Peyer's patch (tissue), 4 donors: ENCODE measurements at regions not wholly inside any gene's neighbourhood (a gene's known extent, or its start where the extent isn't known, plus 50 kb on each side); places are given as distances from the start of the nearest gene placed in this dataset.

Source experiments
- DNase-seq, 3 donors: peaks; one replicate each; pipeline ENCODE4 v3.0.0-alpha.2; 2017 to 2019
- H3K27ac ChIP-seq, 4 donors: fragments of 200-600 bp; sonication (generic); one replicate each; pipeline ENCODE4 v1.5.1; 2016 to 2019
- H3K27me3 ChIP-seq, 2 donors: fragments of 200-600 bp; sonication (generic); one replicate each; pipeline ENCODE4 v1.5.1; 2019
- H3K36me3 ChIP-seq, 3 donors: fragments of 200-600 bp; sonication (generic); one replicate each; pipeline ENCODE4 v1.5.1; 2016 to 2019
- H3K4me1 ChIP-seq, 4 donors: fragments of 200-600 bp; sonication (generic); one replicate each; pipeline ENCODE4 v1.5.1; 2016 to 2019
- H3K4me3 ChIP-seq, 4 donors: fragments of 200-600 bp; sonication (generic); 1 replicate in 3 of 4; 2 replicates in 1 of 4; pipeline ENCODE4 v1.5.1; 2016 to 2019; ENCODE audit warnings: mild to moderate bottlenecking in 1 of 4
- H3K9me3 ChIP-seq, 4 donors: fragments of 200-600 bp; sonication (generic); one replicate each; pipeline ENCODE4 v1.5.1; 2016 to 2019; ENCODE audit warnings: mild to moderate bottlenecking in 1 of 4
- CTCF ChIP-seq, 6 experiments: fragments of 450-650 bp in 4 of 6; fragments of 200-600 bp in 2 of 6; sonication (generic) in 1 of 6; IDR thresholded peaks; one replicate each; pipeline ENCODE4 v1.5.1; 2017 to 2019; ENCODE audit warnings: antibody characterized with exemption in 6 of 6, mild to moderate bottlenecking in 3 of 6, moderate library complexity in 1 of 6
- POLR2A ChIP-seq, 2 donors: fragments of 450-650 bp; IDR thresholded peaks; one replicate each; pipeline ENCODE4 v1.5.1; 2017; ENCODE audit warnings: antibody characterized with exemption in 2 of 2, mild to moderate bottlenecking in 2 of 2, moderate library complexity in 2 of 2

- no peaks in the 10 kb centered on the region for H3K27me3 ChIP-seq
- H3K36me3 ChIP-seq = no peaks in the 10 kb centered on the region
- no peak overlapping the region for H3K27ac ChIP-seq
- no peak for DNase-seq
- H3K4me1 ChIP-seq = no peaks in the 10 kb centered on the region
- H3K4me3 ChIP-seq = no peak overlapping the region
- no peaks in the 10 kb centered on the region for H3K9me3 ChIP-seq
- no peak for TF ChIP-seq POLR2A (IDR thresholded peaks at IDR 0.05)
- no peak for TF ChIP-seq CTCF (IDR thresholded peaks at IDR 0.05)
Measured at GRCh38 chr12:91483471-91483985, 300.9 kb upstream of the DCN start.

GRCh38 chr12:91482231-91482630 is 299.6 kb upstream of the DCN start:
- no peaks in the 10 kb centered on the region for H3K27me3 ChIP-seq
- DNase-seq = no peak
- no peak for TF ChIP-seq CTCF (IDR thresholded peaks at IDR 0.05)
- no peak for TF ChIP-seq POLR2A (IDR thresholded peaks at IDR 0.05)
- H3K9me3 ChIP-seq = no peaks in the 10 kb centered on the region
- H3K4me1 ChIP-seq = no peaks in the 10 kb centered on the region
- H3K36me3 ChIP-seq = no peaks in the 10 kb centered on the region
- no peak overlapping the region for H3K27ac ChIP-seq
- no peak overlapping the region for H3K4me3 ChIP-seq

- H3K36me3 ChIP-seq = no peaks in the 10 kb centered on the region
- DNase-seq = no peak
- H3K4me3 ChIP-seq = no peak overlapping the region
- no peak overlapping the region for H3K27ac ChIP-seq
- TF ChIP-seq CTCF (IDR thresholded peaks at IDR 0.05) (no peak), POLR2A (IDR thresholded peaks at IDR 0.05) (no peak)
- H3K9me3 ChIP-seq = no peaks in the 10 kb centered on the region
- no peaks in the 10 kb centered on the region for H3K4me1 ChIP-seq
- no peaks in the 10 kb centered on the region for H3K27me3 ChIP-seq
Measured at GRCh38 chr12:91478500-91478899, 295.9 kb upstream of the DCN start.

- TF ChIP-seq POLR2A (IDR thresholded peaks at IDR 0.05) (no peak), CTCF (IDR thresholded peaks at IDR 0.05) (no peak)
- H3K4me1 ChIP-seq = no peaks in the 10 kb centered on the region
- DNase-seq = no peak
- no peaks in the 10 kb centered on the region for H3K27me3 ChIP-seq
- no peaks in the 10 kb centered on the region for H3K9me3 ChIP-seq
- no peak overlapping the region for H3K4me3 ChIP-seq
- H3K36me3 ChIP-seq = no peaks in the 10 kb centered on the region
- no peak overlapping the region for H3K27ac ChIP-seq
Measured at GRCh38 chr12:91467686-91468085, 285.1 kb upstream of the DCN start.

- Histone ChIP-seq H3K27me3 (no peaks in the 10 kb centered on the region), H3K4me1 (no peaks in the 10 kb centered on the region), H3K27ac (no peak overlapping the region), H3K4me3 (no peak overlapping the region), H3K9me3 (no peaks in the 10 kb centered on the region), H3K36me3 (no peaks in the 10 kb centered on the region)
- DNase-seq = no peak
- TF ChIP-seq POLR2A (IDR thresholded peaks at IDR 0.05) (no peak), CTCF (IDR thresholded peaks at IDR 0.05) (no peak)
Measured at GRCh38 chr12:91461061-91461460, 278.4 kb upstream of the DCN start.

GRCh38 chr12:91460469-91460868 is 277.9 kb upstream of the DCN start:
- Histone ChIP-seq H3K4me3 (no peak overlapping the region), H3K27ac (no peak overlapping the region), H3K36me3 (no peaks in the 10 kb centered on the region), H3K9me3 (no peaks in the 10 kb centered on the region), H3K4me1 (no peaks in the 10 kb centered on the region), H3K27me3 (no peaks in the 10 kb centered on the region)
- DNase-seq = no peak
- TF ChIP-seq POLR2A (IDR thresholded peaks at IDR 0.05) = no peak
- TF ChIP-seq CTCF (IDR thresholded peaks at IDR 0.05) = no peak
